Natural killer cell (primary cell): ENCODE measurements at regions not wholly inside any gene's neighbourhood (a gene's known extent, or its start where the extent isn't known, plus 50 kb on each side); places are given as distances from the start of the nearest gene placed in this dataset.

Experiments used
- ATAC-seq, 3 donors: fragments of 150-1000 bp in 2 of 3; fragments of 200-7000 bp in 1 of 3; cut with Tn5 transposase; 1 replicate in 1 of 3; 2 replicates in 2 of 3; pipeline ENCODE4 v1.10.0; 2021; ENCODE audit warnings: mild to moderate bottlenecking in 2 of 3, moderate library complexity in 2 of 3
- DNase-seq, 2 donors: peaks; one replicate each; pipeline versions ENCODE4 v3.0.0 to v3.0.0-alpha.2; 2013 to 2021; ENCODE audit warnings: mixed read lengths in 1 of 2
- H3K27ac ChIP-seq: one replicate; pipeline ENCODE4 v1.5.1; 2013; ENCODE audit warnings: mild to moderate bottlenecking, low read length
- H3K27me3 ChIP-seq: one replicate; pipeline ENCODE4 v1.6.1; 2013; ENCODE audit warnings: low read length; ENCODE audit not compliant: control insufficient read depth, insufficient read depth
- H3K36me3 ChIP-seq: one replicate; pipeline ENCODE4 v1.6.1; 2013; ENCODE audit warnings: low read length; ENCODE audit not compliant: control insufficient read depth, insufficient read depth
- H3K4me1 ChIP-seq: one replicate; pipeline ENCODE4 v1.6.1; 2013; ENCODE audit warnings: low read length; ENCODE audit not compliant: control insufficient read depth, insufficient read depth
- H3K4me3 ChIP-seq: one replicate; pipeline ENCODE4 v1.5.1; 2013; ENCODE audit warnings: low read length
- H3K9me3 ChIP-seq: one replicate; pipeline ENCODE4 v1.6.1; 2013; ENCODE audit warnings: low read length; ENCODE audit not compliant: control insufficient read depth, insufficient read depth
- H3K27ac Mint-ChIP-seq, 2 donors: one replicate each; pipeline ENCODE4 v1.8.0; 2022; ENCODE audit warnings: mild to moderate bottlenecking in 2 of 2, mixed read lengths in 2 of 2, moderate library complexity in 1 of 2
- H3K27me3 Mint-ChIP-seq, 2 donors: one replicate each; pipeline ENCODE4 v1.8.0; 2022; ENCODE audit warnings: low read depth in 2 of 2, mixed read lengths in 2 of 2
- H3K36me3 Mint-ChIP-seq: one replicate; pipeline ENCODE4 v1.8.0; 2022; ENCODE audit warnings: mixed read lengths
- H3K4me1 Mint-ChIP-seq, 2 donors: one replicate each; pipeline ENCODE4 v1.8.0; 2022; ENCODE audit warnings: mixed read lengths in 2 of 2
- H3K4me3 Mint-ChIP-seq: one replicate; pipeline ENCODE4 v1.8.0; 2022; ENCODE audit warnings: mild to moderate bottlenecking, moderate library complexity, mixed read lengths
- H3K9me3 Mint-ChIP-seq, 2 donors: one replicate each; pipeline ENCODE4 v1.8.0; 2022; ENCODE audit warnings: mixed read lengths in 2 of 2
- CTCF ChIP-seq: fragments of 200-600 bp; IDR thresholded peaks from one replicate; pipeline ENCODE4 v1.8.0; 2022; ENCODE audit warnings: antibody characterized with exemption
- WGBS: methylation state at CpG from one replicate; pipeline ENCODE4 v1.1.7; 2013; ENCODE audit warnings: missing lambda C conversion rate; ENCODE audit not compliant: insufficient coverage; 5-methylcytosine and 5-hydroxymethylcytosine counted together
- intact Hi-C: fragments of 100-400 bp; cut with micrococcal nuclease; formaldehyde crosslinking; loops from one replicate; pipeline ENCODE4 v1.14.2; 2022

GRCh38 chr2:3972377-3972776, 269.0 kb downstream of the DCDC2C start:
- H3K4me3 Mint-ChIP-seq: no peak overlapping the region
- Histone ChIP-seq H3K27me3 (no peaks in the 10 kb centered on the region), H3K4me1 (no peaks in the 10 kb centered on the region), H3K9me3 (no peaks in the 10 kb centered on the region), H3K36me3 (no peaks in the 10 kb centered on the region), H3K4me3 (no peak overlapping the region), H3K27ac (no peak overlapping the region)
- DNase-seq: no peak
- no peak for ATAC-seq
- no peak for TF ChIP-seq CTCF
- intact Hi-C loops: no loop called here
- no peak overlapping the region for H3K27ac Mint-ChIP-seq
- no peaks in the 10 kb centered on the region for H3K27me3 Mint-ChIP-seq
- H3K4me1 Mint-ChIP-seq: no peaks in the 10 kb centered on the region
- WGBS: 79% methylated on average over 9 of the region's 9 CpGs
- no peaks in the 10 kb centered on the region for H3K36me3 Mint-ChIP-seq
- no peaks in the 10 kb centered on the region for H3K9me3 Mint-ChIP-seq

- Histone ChIP-seq H3K9me3 (no peaks in the 10 kb centered on the region), H3K27ac (no peak overlapping the region), H3K4me3 (no peak overlapping the region), H3K36me3 (no peaks in the 10 kb centered on the region), H3K4me1 (no peaks in the 10 kb centered on the region), H3K27me3 (no peaks in the 10 kb centered on the region)
- Mint-ChIP-seq H3K27me3 (no peaks in the 10 kb centered on the region), H3K27ac (no peak overlapping the region), H3K36me3 (no peaks in the 10 kb centered on the region), H3K4me3 (no peak overlapping the region), H3K9me3 (no peaks in the 10 kb centered on the region), H3K4me1 (no peaks in the 10 kb centered on the region)
- 50% methylated on average over 3 of the region's 3 CpGs for WGBS
- ATAC-seq (no peak), DNase-seq (no peak)
- no peak for TF ChIP-seq CTCF
- intact Hi-C loops: no loop called here
These were observed 271.4 kb downstream of the DCDC2C start for GRCh38 chr2:3974765-3975164.

GRCh38 chr2:3981446-3981987, 278.1 kb downstream of the DCDC2C start:
- intact Hi-C loops: no loop called here
- Histone ChIP-seq H3K27me3 (no peaks in the 10 kb centered on the region), H3K4me3 (no peak overlapping the region), H3K4me1 (no peaks in the 10 kb centered on the region), H3K27ac (no peak overlapping the region), H3K9me3 (no peaks in the 10 kb centered on the region), H3K36me3 (no peaks in the 10 kb centered on the region)
- DNase-seq (no peak), ATAC-seq (no peak)
- H3K36me3 Mint-ChIP-seq: no peaks in the 10 kb centered on the region
- peaks cover 0 to 7% of the 10 kb centered on the region in 2 donors for H3K27me3 Mint-ChIP-seq
- no peaks in the 10 kb centered on the region for H3K4me1 Mint-ChIP-seq
- no peaks in the 10 kb centered on the region for H3K9me3 Mint-ChIP-seq
- H3K4me3 Mint-ChIP-seq: no peak overlapping the region
- H3K27ac Mint-ChIP-seq: no peak overlapping the region
- TF ChIP-seq CTCF: no peak
- WGBS: 90% methylated on average over 8 of the region's 9 CpGs

- 92% methylated on average over 2 of the region's 2 CpGs for WGBS
- ATAC-seq: no peak
- no peak for DNase-seq
These were observed 278.8 kb downstream of the DCDC2C start for GRCh38 chr2:3982160-3982559.

More at GRCh38 chr2:3982160-3982559, 278.8 kb downstream of the DCDC2C start:
- no peaks in the 10 kb centered on the region for H3K4me1 Mint-ChIP-seq
- H3K27me3 ChIP-seq: no peaks in the 10 kb centered on the region
- no peaks in the 10 kb centered on the region for H3K36me3 Mint-ChIP-seq
- no peak for TF ChIP-seq CTCF
- no peak overlapping the region for H3K4me3 ChIP-seq
- no peaks in the 10 kb centered on the region for H3K9me3 Mint-ChIP-seq
- no peak overlapping the region for H3K27ac Mint-ChIP-seq
- H3K36me3 ChIP-seq: no peaks in the 10 kb centered on the region
- H3K4me3 Mint-ChIP-seq: no peak overlapping the region
- no peak overlapping the region for H3K27ac ChIP-seq
- H3K4me1 ChIP-seq: no peaks in the 10 kb centered on the region
- no peaks in the 10 kb centered on the region for H3K9me3 ChIP-seq
- intact Hi-C loops: no loop called here
- H3K27me3 Mint-ChIP-seq: peaks cover 0 to 7% of the 10 kb centered on the region in 2 donors
